HAP-1 (cell line): ENCODE measurements at regions not wholly inside any gene's neighbourhood (a gene's known extent, or its start where the extent isn't known, plus 50 kb on each side); places are given as distances from the start of the nearest gene placed in this dataset.

ENCODE experiments used
- DNase-seq, 2 experiments: peaks; one replicate each; pipeline ENCODE4 v3.0.0-alpha.2; 2016 to 2020; ENCODE audit warnings: low spot score in 2 of 2
- H3K27me3 ChIP-seq: fragments of 250-450 bp; sonication (Bioruptor Pico); 2 replicates; pipeline ENCODE4 v1.5.1; 2020; ENCODE audit warnings: low read depth, mild to moderate bottlenecking, moderate library complexity
- H3K36me3 ChIP-seq: fragments of 250-450 bp; sonication (Bioruptor Pico); replicated peaks from 2 replicates; pipeline ENCODE4 v1.5.1; 2020; ENCODE audit warnings: mild to moderate bottlenecking
- H3K4me1 ChIP-seq: fragments of 250-450 bp; sonication (Bioruptor Pico); 2 replicates; pipeline ENCODE4 v1.5.1; 2020; ENCODE audit warnings: mild to moderate bottlenecking
- H3K4me3 ChIP-seq: fragments of 250-450 bp; sonication (Bioruptor Pico); 2 replicates; pipeline ENCODE4 v1.5.1; 2020; ENCODE audit warnings: mild to moderate bottlenecking, moderate library complexity
- H3K9me3 ChIP-seq: fragments of 250-450 bp; sonication (Bioruptor Pico); 2 replicates; pipeline ENCODE4 v1.5.1; 2020; ENCODE audit warnings: mild to moderate bottlenecking, moderate library complexity
- in situ Hi-C: fragments of 300-500 bp; cut with MboI; formaldehyde crosslinking; loops from 3 replicates; pipeline ENCODE4 v1.14.3; 2020; ENCODE audit warnings: low sequenced_read_pairs, inconsistent platforms, mixed read lengths

DNA sequence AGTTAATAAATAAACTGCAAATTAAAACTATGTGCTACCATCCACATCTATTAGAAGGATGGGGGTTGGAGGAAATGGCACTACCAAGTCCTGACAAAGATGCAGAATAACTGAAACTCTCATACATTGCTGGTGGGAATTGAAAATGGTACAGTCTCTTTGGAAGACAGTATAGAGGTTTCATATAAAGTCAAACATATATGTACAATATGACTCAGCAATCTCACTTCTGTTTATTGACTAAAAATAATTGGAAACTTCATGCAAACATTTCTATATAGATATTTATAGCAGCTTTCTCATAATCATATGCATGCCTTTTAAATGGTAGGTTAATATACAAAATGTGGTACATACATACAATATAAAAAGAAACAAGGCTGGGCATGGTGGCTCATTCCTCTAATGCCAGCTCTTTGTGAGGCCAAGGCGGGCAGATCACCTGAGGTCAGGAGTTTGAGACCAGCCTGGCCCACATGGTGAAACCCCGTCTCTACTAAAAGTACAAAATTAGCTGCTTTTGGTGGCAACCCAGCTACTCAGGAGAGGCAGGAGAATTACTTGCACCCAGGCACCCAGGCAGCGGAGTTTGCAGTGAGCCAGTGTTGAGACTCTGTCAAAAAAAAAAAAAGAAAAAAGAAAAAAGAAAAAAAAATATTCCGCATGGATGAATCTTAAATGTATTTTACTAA lies 225.0 kb upstream of the CXXC4 start:
- no peak overlapping the region for H3K4me3 ChIP-seq
- DNase-seq: no peak
- in situ Hi-C loops: no loop called here
- H3K4me1 ChIP-seq: no peaks in the 10 kb centered on the region
- no peaks in the 10 kb centered on the region for H3K36me3 ChIP-seq
- no peaks in the 10 kb centered on the region for H3K9me3 ChIP-seq
- no peaks in the 10 kb centered on the region for H3K27me3 ChIP-seq

DNA sequence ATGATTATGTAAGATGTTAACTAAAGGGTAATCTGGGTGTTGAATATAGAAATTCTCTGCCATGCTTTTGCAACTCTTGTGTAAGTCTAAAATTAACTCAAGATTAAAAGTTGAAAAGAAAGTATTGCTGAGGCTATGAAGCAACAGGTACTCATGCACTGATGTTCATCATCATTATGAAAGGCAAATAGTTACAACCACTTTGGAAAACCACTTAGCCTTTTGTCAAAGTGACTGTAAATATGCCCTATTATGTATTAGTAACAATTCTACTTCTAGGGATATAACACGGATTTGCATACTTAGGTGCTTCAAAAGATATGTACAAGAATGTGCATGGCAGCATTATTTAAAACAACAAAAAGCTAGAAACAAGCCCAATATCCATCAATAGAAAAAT lies 227.8 kb upstream of the CXXC4 start:
- in situ Hi-C loops: no loop called here
- no peaks in the 10 kb centered on the region for H3K4me1 ChIP-seq
- DNase-seq: no peak
- no peaks in the 10 kb centered on the region for H3K9me3 ChIP-seq
- no peaks in the 10 kb centered on the region for H3K36me3 ChIP-seq
- H3K27me3 ChIP-seq: no peaks in the 10 kb centered on the region
- H3K4me3 ChIP-seq: no peak overlapping the region

DNA sequence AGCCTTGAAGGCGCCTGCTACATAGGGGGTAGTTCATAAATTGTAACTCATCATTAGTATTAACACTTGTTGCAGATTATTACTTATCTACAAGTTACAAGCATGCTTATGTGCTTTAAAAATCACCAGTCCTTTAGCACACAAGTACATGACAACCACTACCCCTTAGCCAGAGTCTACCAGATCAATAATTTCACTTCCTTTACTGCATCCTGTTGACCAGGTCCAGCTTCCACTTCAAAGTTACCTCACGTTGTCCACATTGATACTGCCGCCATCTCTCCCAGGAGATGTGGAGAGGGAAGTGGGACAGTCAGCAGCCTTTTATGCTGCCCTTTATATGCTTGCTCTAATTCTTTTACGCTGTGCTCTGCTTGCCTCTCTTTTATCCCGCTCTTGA lies 231.3 kb upstream of the CXXC4 start:
- Histone ChIP-seq H3K36me3 (no peaks in the 10 kb centered on the region), H3K4me3 (no peak overlapping the region), H3K9me3 (no peaks in the 10 kb centered on the region), H3K27me3 (no peaks in the 10 kb centered on the region), H3K4me1 (no peaks in the 10 kb centered on the region)
- in situ Hi-C loops: no loop called here
- no peak for DNase-seq

DNA sequence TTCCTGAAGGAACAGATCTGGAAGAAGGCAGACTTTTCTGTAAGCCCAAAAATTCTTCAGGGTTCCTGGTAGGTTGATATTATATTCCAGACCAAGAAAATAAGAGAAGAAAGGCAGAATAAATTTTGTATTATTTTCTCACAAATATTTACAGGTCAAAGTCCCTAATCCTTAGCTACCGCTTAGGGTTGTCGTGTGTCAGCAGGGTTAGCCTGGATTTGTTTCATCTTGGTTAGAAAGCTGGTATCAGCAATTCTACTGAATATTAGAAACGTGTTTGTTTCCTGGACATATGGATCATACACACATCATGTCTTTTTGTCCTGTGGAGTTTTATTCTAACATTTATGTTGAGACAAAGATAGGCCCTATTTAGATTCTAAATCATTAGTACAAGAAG lies 232.9 kb upstream of the CXXC4 start:
- Histone ChIP-seq H3K4me1 (no peaks in the 10 kb centered on the region), H3K36me3 (no peaks in the 10 kb centered on the region), H3K4me3 (no peak overlapping the region), H3K9me3 (no peaks in the 10 kb centered on the region), H3K27me3 (no peaks in the 10 kb centered on the region)
- in situ Hi-C loops: no loop called here
- DNase-seq: no peak

DNA sequence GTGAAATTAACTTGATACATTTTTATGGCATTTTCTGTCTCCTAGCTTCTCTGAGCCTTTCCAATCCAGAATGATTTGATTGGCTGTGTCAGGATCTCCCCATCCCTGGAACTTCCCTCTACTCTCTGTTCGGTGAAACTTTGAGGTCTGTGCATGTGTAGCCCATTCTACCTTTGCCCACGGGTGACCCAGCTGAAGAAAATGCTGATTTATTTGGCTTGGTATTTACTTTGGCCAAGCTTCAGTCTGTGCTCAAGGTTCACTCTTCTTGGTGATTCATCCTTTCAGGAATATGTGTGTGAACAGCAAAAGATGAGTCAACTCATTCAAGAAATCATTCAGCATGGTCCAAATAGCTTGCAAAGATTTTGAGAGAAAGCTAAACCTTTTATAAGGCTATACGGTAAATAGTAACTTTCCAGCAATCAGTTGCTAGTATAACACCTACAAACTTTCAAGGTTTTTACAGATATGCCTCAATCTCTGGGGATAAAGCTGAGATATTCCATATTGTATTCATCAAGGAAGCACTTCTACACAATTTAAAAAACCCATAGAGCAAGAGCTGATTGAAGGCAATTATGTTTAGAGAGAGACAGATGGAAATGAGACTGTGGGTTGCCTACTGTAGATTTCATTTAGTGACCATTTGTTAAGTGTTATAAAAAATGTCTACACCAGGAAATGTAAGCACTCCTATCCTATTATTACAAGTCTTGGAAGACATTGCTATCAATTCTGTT lies 233.9 kb upstream of the CXXC4 start:
- Histone ChIP-seq H3K4me3 (no peak overlapping the region), H3K27me3 (no peaks in the 10 kb centered on the region; the same call in 1 of the 2 replicates), H3K4me1 (no peaks in the 10 kb centered on the region), H3K9me3 (no peaks in the 10 kb centered on the region), H3K36me3 (no peaks in the 10 kb centered on the region)
- no peak for DNase-seq
- in situ Hi-C loops: no loop called here

DNA sequence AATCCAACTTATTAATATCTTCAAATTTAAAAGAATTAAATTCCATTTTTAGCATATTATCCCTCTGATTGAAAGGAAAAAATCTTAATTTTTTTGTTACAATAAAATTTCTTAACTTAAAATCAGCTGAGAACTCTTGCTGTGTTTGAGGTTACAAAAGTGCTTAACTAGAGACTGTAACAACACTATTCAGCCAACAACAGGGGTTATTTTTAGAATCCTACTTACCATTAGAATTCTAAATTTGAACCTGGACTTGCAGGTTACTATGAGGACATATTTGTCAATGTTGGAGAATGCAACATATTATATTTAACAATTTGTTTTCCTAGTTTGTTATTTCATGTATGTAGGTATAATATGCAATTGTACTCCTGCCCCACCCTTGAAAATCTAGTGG lies 238.1 kb upstream of the CXXC4 start:
- H3K4me3 ChIP-seq: no peak overlapping the region
- DNase-seq: no peak
- H3K9me3 ChIP-seq: no peaks in the 10 kb centered on the region
- H3K36me3 ChIP-seq: no peaks in the 10 kb centered on the region
- peaks cover 10% of the 10 kb centered on the region; the same call in 1 of the 2 replicates for H3K27me3 ChIP-seq
- in situ Hi-C loops: no loop called here
- H3K4me1 ChIP-seq: no peaks in the 10 kb centered on the region

DNA sequence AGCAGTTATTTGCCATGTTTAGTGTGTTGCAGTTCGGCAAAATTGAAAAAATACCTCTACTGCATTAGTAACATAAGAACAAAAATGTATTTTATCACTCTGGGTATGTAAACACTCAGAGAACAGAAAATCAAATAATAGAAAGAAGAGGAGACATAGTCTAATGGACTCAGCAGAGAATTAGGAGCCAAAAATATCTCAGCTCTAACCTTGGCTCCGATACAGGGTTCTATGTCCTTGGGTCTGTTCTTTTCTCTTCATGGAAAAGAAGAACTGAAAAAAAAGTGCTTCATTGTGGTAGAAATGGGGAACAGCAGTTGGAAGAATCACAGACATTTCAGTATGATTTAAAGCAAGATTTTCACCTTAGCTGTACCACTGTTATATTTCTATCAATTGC lies 240.5 kb upstream of the CXXC4 start:
- Histone ChIP-seq H3K4me1 (no peaks in the 10 kb centered on the region), H3K36me3 (no peaks in the 10 kb centered on the region), H3K4me3 (no peak overlapping the region), H3K27me3 (peaks cover 10% of the 10 kb centered on the region; the same call in 1 of the 2 replicates), H3K9me3 (no peaks in the 10 kb centered on the region)
- DNase-seq: no peak
- in situ Hi-C loops: no loop called here

DNA sequence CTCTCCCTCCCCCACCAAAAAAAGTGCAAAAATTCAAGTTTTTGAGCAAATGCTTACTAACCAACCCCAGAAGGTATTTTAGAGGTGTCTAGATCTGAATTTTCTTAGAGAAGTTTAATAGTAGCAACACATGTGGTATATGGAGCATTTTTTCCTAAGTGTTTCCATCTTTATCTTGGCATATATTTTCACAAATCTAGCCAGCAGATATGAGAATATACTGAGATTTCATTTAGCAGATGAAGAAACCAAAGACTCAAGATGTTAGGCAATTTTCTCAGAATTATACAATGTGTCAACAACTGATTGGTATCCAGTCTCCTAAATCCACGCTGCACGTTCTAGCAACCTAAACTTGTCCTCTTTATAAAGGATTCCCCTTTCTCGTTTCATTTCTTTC lies 245.5 kb upstream of the CXXC4 start:
- 0 out of 2 replicates have a peak, but pooled peaks cover 6% of the 10 kb centered on the region for H3K27me3 ChIP-seq
- H3K36me3 ChIP-seq: no peaks in the 10 kb centered on the region
- no peaks in the 10 kb centered on the region for H3K4me1 ChIP-seq
- no peaks in the 10 kb centered on the region for H3K9me3 ChIP-seq
- in situ Hi-C loops: no loop called here
- no peak for DNase-seq
- no peak overlapping the region for H3K4me3 ChIP-seq

DNA sequence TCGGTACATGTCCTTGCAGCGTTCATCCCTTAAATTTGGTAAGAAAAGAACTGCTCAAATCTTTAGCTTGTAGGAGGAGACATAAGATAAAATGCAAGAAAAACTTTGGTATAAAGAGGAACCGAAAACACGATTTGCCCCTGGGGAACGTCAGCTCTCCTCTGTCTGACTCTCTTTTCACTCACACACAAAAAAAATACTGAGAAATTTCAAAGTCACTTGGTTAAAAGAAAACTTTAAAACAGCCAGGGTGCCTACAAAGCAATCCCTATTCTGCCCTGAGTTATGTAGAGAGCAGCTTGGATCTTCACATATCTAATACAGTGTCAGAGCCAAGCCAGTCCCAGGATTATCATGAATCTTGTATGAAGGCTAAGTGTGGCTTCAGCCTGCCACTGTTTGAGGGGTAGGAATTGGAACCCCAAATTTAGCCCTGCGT lies 248.5 kb upstream of the CXXC4 start:
- in situ Hi-C loops: no loop called here

DNA sequence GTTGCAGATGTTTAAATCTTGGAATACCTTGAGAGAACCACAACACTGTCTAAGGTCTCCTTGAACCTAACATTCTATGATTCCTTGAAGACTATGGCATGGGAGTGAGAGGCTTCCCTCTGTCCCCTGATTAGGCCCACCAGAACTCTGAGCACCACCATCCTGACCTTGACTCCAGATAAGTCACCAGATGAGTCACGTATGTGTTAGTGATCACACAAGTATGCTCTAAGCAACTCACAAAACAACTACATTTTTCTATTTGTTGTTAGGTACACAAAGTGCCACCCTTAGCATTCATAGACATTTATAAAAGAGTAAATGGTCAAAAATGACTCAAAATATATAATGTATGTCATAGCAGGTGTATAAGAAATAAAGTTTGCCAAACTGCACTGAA lies 252.9 kb upstream of the CXXC4 start:
- Histone ChIP-seq H3K36me3 (no peaks in the 10 kb centered on the region), H3K4me3 (no peak overlapping the region), H3K9me3 (no peaks in the 10 kb centered on the region), H3K4me1 (no peaks in the 10 kb centered on the region), H3K27me3 (no peaks in the 10 kb centered on the region)
- in situ Hi-C loops: no loop called here
- no peak for DNase-seq

More for the DNA sequence above, 248.5 kb upstream of the CXXC4 start:
- DNase-seq: no peak
- Histone ChIP-seq H3K4me3 (no peak overlapping the region), H3K9me3 (no peaks in the 10 kb centered on the region), H3K36me3 (no peaks in the 10 kb centered on the region), H3K4me1 (no peaks in the 10 kb centered on the region), H3K27me3 (0 out of 2 replicates have a peak, but pooled peaks cover 3% of the 10 kb centered on the region)

DNA sequence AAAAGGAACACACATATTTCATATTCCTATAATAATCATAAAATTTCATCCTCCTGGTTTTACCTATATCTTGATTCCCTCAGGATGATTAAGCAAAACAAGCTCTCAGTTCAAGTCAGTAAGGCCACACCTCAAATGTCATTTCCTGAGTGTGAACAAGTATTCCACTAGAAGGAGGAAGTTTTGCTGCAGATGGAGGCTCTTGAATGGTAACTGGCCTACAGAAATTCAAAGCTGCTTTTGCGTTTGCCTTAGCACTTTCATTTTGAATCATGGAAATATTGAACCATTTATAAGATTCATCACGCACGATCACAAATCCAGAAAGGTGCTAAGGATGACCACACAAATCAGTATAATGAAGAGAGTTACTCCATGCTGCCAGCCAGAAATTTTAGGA lies 254.4 kb upstream of the CXXC4 start:
- DNase-seq: no peak
- in situ Hi-C loops: no loop called here
- Histone ChIP-seq H3K4me3 (no peak overlapping the region), H3K9me3 (no peaks in the 10 kb centered on the region), H3K27me3 (no peaks in the 10 kb centered on the region), H3K36me3 (no peaks in the 10 kb centered on the region), H3K4me1 (no peaks in the 10 kb centered on the region)

DNA sequence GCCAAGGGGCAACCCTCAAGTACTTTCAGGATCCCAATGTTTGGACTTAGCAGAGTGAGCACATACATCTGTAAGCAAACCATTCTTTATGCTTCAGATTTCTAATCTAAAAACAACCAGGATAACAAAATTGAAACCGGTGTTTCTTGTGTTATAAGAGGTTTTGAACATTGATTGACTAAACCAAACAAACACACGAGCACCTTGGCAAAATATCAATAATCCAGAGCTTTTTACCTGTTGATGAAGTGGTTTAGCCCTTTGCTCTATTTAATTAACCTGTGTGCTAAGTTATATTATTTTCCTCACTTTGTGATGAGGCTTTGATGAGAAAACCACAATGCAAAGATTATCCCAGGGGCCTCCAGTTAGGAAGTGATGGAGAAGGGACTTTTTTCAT lies 255.3 kb upstream of the CXXC4 start:
- no peak for DNase-seq
- Histone ChIP-seq H3K27me3 (no peaks in the 10 kb centered on the region), H3K9me3 (no peaks in the 10 kb centered on the region), H3K4me3 (no peak overlapping the region), H3K4me1 (no peaks in the 10 kb centered on the region), H3K36me3 (no peaks in the 10 kb centered on the region)
- in situ Hi-C loops: no loop called here

DNA sequence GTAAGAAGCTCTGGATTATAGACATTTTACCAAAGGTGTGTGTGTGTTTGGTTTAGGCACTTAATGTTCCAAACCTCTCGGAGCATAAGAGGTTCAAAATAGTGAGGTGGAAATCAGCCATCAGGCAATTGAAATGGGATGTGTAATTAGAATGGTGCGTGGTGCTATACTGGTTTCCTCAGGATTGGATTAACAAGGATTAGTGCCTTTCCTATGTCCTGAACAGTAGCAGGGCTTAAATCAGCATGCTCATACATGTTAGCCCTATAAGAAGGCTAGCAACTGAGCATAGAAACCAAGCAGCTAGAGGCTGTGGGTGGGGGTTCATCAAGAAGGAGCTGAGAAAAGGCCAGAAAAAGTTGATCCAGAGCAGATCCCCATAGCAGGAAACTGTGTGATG lies 256.8 kb upstream of the CXXC4 start:
- Histone ChIP-seq H3K4me3 (no peak overlapping the region), H3K36me3 (no peaks in the 10 kb centered on the region), H3K9me3 (no peaks in the 10 kb centered on the region), H3K4me1 (no peaks in the 10 kb centered on the region), H3K27me3 (no peaks in the 10 kb centered on the region)
- in situ Hi-C loops: no loop called here
- no peak for DNase-seq

DNA sequence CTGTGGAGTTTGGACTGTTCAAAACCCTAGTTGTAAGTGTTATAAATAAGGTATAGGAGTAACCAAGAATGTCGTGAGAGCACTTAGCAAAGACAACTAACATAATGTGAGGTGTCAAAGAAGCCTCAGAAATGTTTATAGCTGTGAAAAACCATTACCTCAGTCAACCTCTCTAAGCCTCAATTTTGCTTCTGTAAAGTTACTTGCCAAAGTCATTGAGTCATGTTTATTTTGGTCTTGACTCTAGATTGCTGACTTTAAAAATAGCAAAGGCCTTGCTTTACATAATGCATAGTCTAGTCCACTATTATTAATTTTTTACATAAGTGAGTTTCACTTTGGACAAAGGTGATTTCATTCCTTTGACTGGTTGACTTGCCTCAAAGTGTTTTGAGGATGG lies 257.6 kb upstream of the CXXC4 start:
- Histone ChIP-seq H3K27me3 (no peaks in the 10 kb centered on the region), H3K4me3 (no peak overlapping the region), H3K9me3 (no peaks in the 10 kb centered on the region), H3K4me1 (no peaks in the 10 kb centered on the region), H3K36me3 (no peaks in the 10 kb centered on the region)
- in situ Hi-C loops: no loop called here
- no peak for DNase-seq
